ENCODE measurements at regions not wholly inside any gene's neighbourhood (a gene's known extent, or its start where the extent isn't known, plus 50 kb on each side); places are given as distances from the start of the nearest gene placed in this dataset.
"Not testable (repeated sequence)": the region's sequence is repeated elsewhere in the genome, so short reads cannot be mapped to it uniquely, and the experiment has no call there.

- DNase-seq = peak; percentile 54
- H3K27ac ChIP-seq; H3K27me3 ChIP-seq (ENCODE audit: insufficient read depth, low read depth, severe bottlenecking); H3K9me3 ChIP-seq (ENCODE audit: severe bottlenecking); H3K4me3 ChIP-seq (ENCODE audit: low read depth, low read length); H3K36me3 ChIP-seq: not testable (repeated sequence)
- TF ChIP-seq CTCF (IDR thresholded peaks at IDR 0.05; ENCODE audit: low read depth, low read length) = peak; percentile 40
Observed at GRCh38 chr2:5625556-5626065, 66.6 kb upstream of the SOX11 start.

GRCh38 chr2:5628484-5628883 is 63.7 kb upstream of the SOX11 start:
- not testable (repeated sequence) for H3K36me3 ChIP-seq; DNase-seq; H3K9me3 ChIP-seq (ENCODE audit: severe bottlenecking); H3K4me3 ChIP-seq (ENCODE audit: low read depth, low read length); H3K27me3 ChIP-seq (ENCODE audit: insufficient read depth, low read depth, severe bottlenecking); H3K27ac ChIP-seq

DNA sequence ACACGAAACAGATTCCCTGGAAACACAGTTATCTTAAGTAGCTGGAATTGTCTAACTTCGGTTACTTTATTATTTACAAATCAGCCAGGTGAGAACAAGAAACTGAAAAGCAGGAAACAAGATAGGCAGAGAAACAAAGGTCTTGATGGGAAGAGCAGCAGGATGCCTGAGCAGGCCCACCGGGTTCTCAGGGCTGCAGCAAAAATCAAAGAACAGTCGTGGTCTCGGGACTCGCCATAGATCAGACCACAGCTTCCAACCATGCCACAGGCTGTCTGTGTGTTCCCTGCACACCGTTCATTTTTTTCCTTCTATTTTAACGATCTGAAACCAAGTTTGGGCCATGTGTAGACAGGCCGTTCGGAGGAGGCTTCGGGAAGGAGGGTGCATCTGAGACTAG is 62.7 kb upstream of the SOX11 start:
- not testable (repeated sequence) for H3K27ac ChIP-seq; H3K4me3 ChIP-seq (ENCODE audit: low read depth, low read length); H3K36me3 ChIP-seq; H3K9me3 ChIP-seq (ENCODE audit: severe bottlenecking); DNase-seq; H3K27me3 ChIP-seq (ENCODE audit: insufficient read depth, low read depth, severe bottlenecking)

DNA sequence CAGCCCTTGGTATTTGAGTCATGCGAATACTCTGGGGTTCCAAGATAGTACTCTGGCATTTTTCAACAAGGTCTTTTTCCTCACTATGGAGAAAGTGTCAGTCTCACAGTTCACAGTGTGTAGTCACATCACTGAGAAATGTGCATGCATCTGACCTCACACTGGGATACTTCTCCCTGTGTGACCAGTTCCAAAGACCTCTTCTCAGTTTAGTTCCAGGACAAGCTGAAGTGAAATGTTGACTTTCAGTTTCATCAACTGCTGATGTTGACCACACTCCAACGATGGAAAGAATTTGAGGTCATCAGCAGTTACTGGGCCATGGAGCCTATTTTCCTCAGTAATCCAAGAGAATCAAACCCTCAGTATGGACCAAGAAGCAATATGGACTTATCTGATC is 55.1 kb upstream of the SOX11 start:
- not testable (repeated sequence) for H3K27me3 ChIP-seq (ENCODE audit: insufficient read depth, low read depth, severe bottlenecking); DNase-seq; H3K4me3 ChIP-seq (ENCODE audit: low read depth, low read length); H3K9me3 ChIP-seq (ENCODE audit: severe bottlenecking); H3K27ac ChIP-seq; H3K36me3 ChIP-seq

Measured in WERI-Rb-1 (cell line).